Lung (tissue), 11 donors: ENCODE measurements at regions not wholly inside any gene's neighbourhood (a gene's known extent, or its start where the extent isn't known, plus 50 kb on each side); places are given as distances from the start of the nearest gene placed in this dataset.

ENCODE experiments used
- ATAC-seq: fragments of 200-7000 bp; cut with Tn5 transposase; one replicate; pipeline ENCODE4 v1.9.1; 2020; ENCODE audit warnings: moderate number of reproducible peaks; ENCODE audit not compliant: insufficient read depth, low FRiP score
- DNase-seq, 3 donors: peaks; one replicate each; pipeline ENCODE4 v3.0.0-alpha.2; 2013 to 2017
- H3K27ac ChIP-seq, 2 donors: one replicate each; pipeline ENCODE4 v1.5.1; 2013; ENCODE audit warnings: mild to moderate bottlenecking in 2 of 2, moderate library complexity in 2 of 2, control low read depth in 1 of 2, inconsistent platforms in 1 of 2, low read depth in 1 of 2, low read length in 1 of 2
- H3K27me3 ChIP-seq, 3 donors: one replicate each; pipeline ENCODE4 v1.5.1; 2013; ENCODE audit warnings: low read length in 2 of 3; ENCODE audit not compliant: control insufficient read depth in 3 of 3, insufficient read depth in 3 of 3
- H3K36me3 ChIP-seq, 4 donors: one replicate each; pipeline ENCODE4 v1.5.1; 2013; ENCODE audit warnings: low read length in 4 of 4, mild to moderate bottlenecking in 1 of 4, moderate library complexity in 1 of 4; ENCODE audit not compliant: control insufficient read depth in 4 of 4, insufficient read depth in 4 of 4
- H3K4me1 ChIP-seq, 5 donors: one replicate each; pipeline ENCODE4 v1.5.1; 2013; ENCODE audit warnings: low read length in 5 of 5, mild to moderate bottlenecking in 2 of 5, moderate library complexity in 1 of 5; ENCODE audit not compliant: control insufficient read depth in 5 of 5, insufficient read depth in 5 of 5
- H3K4me3 ChIP-seq: one replicate; pipeline ENCODE4 v1.5.1; 2013; ENCODE audit warnings: mild to moderate bottlenecking, control low read depth, moderate library complexity
- H3K9ac ChIP-seq, 2 donors: one replicate each; pipeline ENCODE4 v1.5.1; 2013; ENCODE audit warnings: low read length in 2 of 2, control low read depth in 1 of 2; ENCODE audit not compliant: insufficient read depth in 1 of 2
- H3K9me3 ChIP-seq, 4 donors: one replicate each; pipeline ENCODE4 v1.5.1; 2013; ENCODE audit warnings: low read length in 3 of 4, mild to moderate bottlenecking in 1 of 4, moderate library complexity in 1 of 4; ENCODE audit not compliant: control insufficient read depth in 4 of 4, insufficient read depth in 3 of 4
- CTCF ChIP-seq: IDR thresholded peaks from 2 replicates; pipeline ENCODE4 v1.5.1; 2012; ENCODE audit warnings: mild to moderate bottlenecking; ENCODE audit errors: control extremely low read depth, extremely low read depth
- WGBS, 2 donors: extraction: QIAGEN DNeasy Blood & Tissue Kit; methylation state at CpG; one replicate each; pipeline ENCODE4 v1.1.7; 2013; 5-methylcytosine and 5-hydroxymethylcytosine counted together
- donor health status: control.
- donor health status: control.
- donor health status: Bipolar disorder and iron deficiency.
- donor health status: healthy.
- donor health status: DM: yes; HTN: yes; CAD: no.

GRCh38 chr2:8033546-8034096 is 648.2 kb upstream of the ID2 start:
- Histone ChIP-seq H3K9me3 (no peaks in the 10 kb centered on the region), H3K4me1 (no peaks in the 10 kb centered on the region), H3K36me3 (no peaks in the 10 kb centered on the region), H3K27ac (no peak overlapping the region), H3K4me3 (no peak overlapping the region), H3K27me3 (no peaks in the 10 kb centered on the region), H3K9ac (no peak overlapping the region)
- ATAC-seq (no peak), DNase-seq (no peak)
- 86 to 93% methylated on average over 7 of the region's 7 CpGs for WGBS, 2 donors
- no peak for TF ChIP-seq CTCF

- ATAC-seq, result no peak
- no peak overlapping the region for H3K9ac ChIP-seq
- H3K4me3 ChIP-seq, result no peak overlapping the region
- no peaks in the 10 kb centered on the region for H3K36me3 ChIP-seq
- no peak for TF ChIP-seq CTCF
- H3K4me1 ChIP-seq, result no peaks in the 10 kb centered on the region
- 97% methylated on average over 2 of the region's 2 CpGs for whole genome bisulfite sequencing, 2 donors
- H3K27ac ChIP-seq, result no peak overlapping the region
- no peaks in the 10 kb centered on the region for H3K9me3 ChIP-seq
- DNase-seq, result no peak
- no peaks in the 10 kb centered on the region for H3K27me3 ChIP-seq
Measured at GRCh38 chr2:8036366-8036765, 645.5 kb upstream of the ID2 start.

GRCh38 chr2:8039732-8040131 is 642.1 kb upstream of the ID2 start:
- Histone ChIP-seq H3K4me3 (no peak overlapping the region), H3K36me3 (no peaks in the 10 kb centered on the region), H3K9me3 (peaks cover 0 to 2% (median 0%) of the 10 kb centered on the region in 4 donors), H3K27ac (no peak overlapping the region), H3K27me3 (no peaks in the 10 kb centered on the region), H3K9ac (no peak overlapping the region), H3K4me1 (no peaks in the 10 kb centered on the region)
- TF ChIP-seq CTCF, result no peak
- WGBS, 2 donors, result 60 to 62% methylated on average over 2 of the region's 2 CpGs
- ATAC-seq (no peak), DNase-seq (no peak)

GRCh38 chr2:8043295-8043694 is 638.6 kb upstream of the ID2 start:
- H3K27me3 ChIP-seq, result no peaks in the 10 kb centered on the region

More at GRCh38 chr2:8043295-8043694, 638.6 kb upstream of the ID2 start:
- Histone ChIP-seq H3K4me1 (no peaks in the 10 kb centered on the region), H3K9me3 (peaks cover 0 to 2% (median 0%) of the 10 kb centered on the region in 4 donors), H3K4me3 (no peak overlapping the region), H3K9ac (no peak overlapping the region), H3K27ac (no peak overlapping the region), H3K36me3 (no peaks in the 10 kb centered on the region)
- no peak for ATAC-seq
- 93 to 97% methylated on average over 4 of the region's 4 CpGs for WGBS, 2 donors
- TF ChIP-seq CTCF, result no peak
- DNase-seq, result no peak
